ENCODE measurements at regions not wholly inside any gene's neighbourhood (a gene's known extent, or its start where the extent isn't known, plus 50 kb on each side); places are given as distances from the start of the nearest gene placed in this dataset.
"Not testable (repeated sequence)": the region's sequence is repeated elsewhere in the genome, so short reads cannot be mapped to it uniquely, and the experiment has no call there.

DNA sequence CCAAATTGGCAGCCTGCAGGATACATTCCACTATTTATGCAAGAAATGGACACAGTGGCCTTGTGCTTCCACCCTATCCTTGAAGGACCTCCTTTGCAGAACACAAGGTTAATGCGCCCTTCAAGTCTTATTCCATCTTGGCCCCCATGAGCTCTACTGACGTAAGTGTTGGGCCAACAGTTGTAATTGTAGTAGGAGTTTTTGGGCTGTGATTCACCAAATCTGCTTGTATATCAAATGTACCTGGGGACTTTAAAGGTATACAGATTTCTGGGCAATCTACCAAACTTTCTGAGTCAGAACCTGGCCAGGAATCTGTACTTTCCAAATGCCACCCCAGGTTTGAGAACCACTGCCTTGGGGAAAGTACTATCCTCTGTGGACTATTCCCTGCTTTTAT is 100.9 kb upstream of the MARK1 start:
- no peaks in the 10 kb centered on the region for H3K9me3 ChIP-seq
- no peaks in the 10 kb centered on the region for H3K4me1 ChIP-seq
- DNase-seq, result no peak
- no peak overlapping the region for H3K4me3 ChIP-seq (ENCODE audit: low read depth, low read length)
- no peaks in the 10 kb centered on the region for H3K36me3 ChIP-seq
- TF ChIP-seq CTCF (IDR thresholded peaks at IDR 0.05; ENCODE audit: low read depth, low read length), result no peak
- H3K27me3 ChIP-seq, result no peaks in the 10 kb centered on the region

DNA sequence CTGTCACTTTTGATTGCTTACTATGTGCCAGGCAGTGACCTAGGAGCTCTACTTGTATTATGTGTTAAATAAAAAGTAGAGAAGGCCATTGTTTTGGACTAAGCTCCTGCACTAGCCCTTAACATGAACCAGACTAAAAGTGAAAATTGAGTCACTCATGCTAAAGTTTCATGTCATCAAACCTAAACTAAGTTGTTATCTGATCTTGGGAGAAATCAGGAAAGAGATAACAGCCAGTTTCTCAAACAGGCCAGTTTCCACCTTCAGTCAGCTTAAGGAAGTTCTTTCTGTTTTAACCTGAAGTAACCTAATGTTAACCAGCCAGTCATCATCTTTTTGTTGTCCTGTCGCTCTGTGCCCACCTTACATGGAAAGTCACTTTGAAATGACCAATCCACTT is 102.1 kb upstream of the MARK1 start:
- Histone ChIP-seq H3K9me3 (no peaks in the 10 kb centered on the region), H3K36me3 (no peaks in the 10 kb centered on the region), H3K27me3 (no peaks in the 10 kb centered on the region), H3K4me1 (no peaks in the 10 kb centered on the region), H3K4me3 (ENCODE audit: low read depth, low read length) (no peak overlapping the region)
- no peak for DNase-seq
- no peak for TF ChIP-seq CTCF (IDR thresholded peaks at IDR 0.05; ENCODE audit: low read depth, low read length)

- no peak overlapping the region for H3K4me3 ChIP-seq (ENCODE audit: low read depth, low read length)
- TF ChIP-seq CTCF (IDR thresholded peaks at IDR 0.05; ENCODE audit: low read depth, low read length), result no peak
- H3K36me3 ChIP-seq, result no peaks in the 10 kb centered on the region
- H3K27me3 ChIP-seq, result no peaks in the 10 kb centered on the region
- DNase-seq, result no peak
- no peaks in the 10 kb centered on the region for H3K9me3 ChIP-seq
- no peaks in the 10 kb centered on the region for H3K4me1 ChIP-seq
Measured at GRCh38 chr1:220421508-220421907, 106.4 kb upstream of the MARK1 start.

GRCh38 chr1:220420726-220421125 is 107.2 kb upstream of the MARK1 start:
- Histone ChIP-seq H3K4me3 (ENCODE audit: low read depth, low read length) (no peak overlapping the region), H3K36me3 (no peaks in the 10 kb centered on the region), H3K9me3 (no peaks in the 10 kb centered on the region), H3K27me3 (no peaks in the 10 kb centered on the region), H3K4me1 (no peaks in the 10 kb centered on the region)
- TF ChIP-seq CTCF (IDR thresholded peaks at IDR 0.05; ENCODE audit: low read depth, low read length), result no peak
- no peak for DNase-seq

GRCh38 chr1:220412382-220412781 is 115.6 kb upstream of the MARK1 start:
- H3K4me3 ChIP-seq (ENCODE audit: low read depth, low read length); H3K4me1 ChIP-seq; DNase-seq; H3K36me3 ChIP-seq; H3K27me3 ChIP-seq; H3K9me3 ChIP-seq: not testable (repeated sequence)

GRCh38 chr1:220410611-220411010 is 117.3 kb upstream of the MARK1 start:
- H3K36me3 ChIP-seq, result no peaks in the 10 kb centered on the region
- no peak for DNase-seq
- H3K4me1 ChIP-seq, result no peaks in the 10 kb centered on the region

More at GRCh38 chr1:220410611-220411010, 117.3 kb upstream of the MARK1 start:
- Histone ChIP-seq H3K4me3 (ENCODE audit: low read depth, low read length) (no peak overlapping the region), H3K27me3 (no peaks in the 10 kb centered on the region), H3K9me3 (no peaks in the 10 kb centered on the region)
- TF ChIP-seq CTCF (IDR thresholded peaks at IDR 0.05; ENCODE audit: low read depth, low read length), result no peak

Data from BE2C (cell line).